Stimulated activated CD8-positive, alpha-beta memory T cell treated with anti-CD3 and anti-CD28 coated beads, Interleukin-7, amount 100 ng/mL, for 4 hours (primary cell): ENCODE measurements at regions not wholly inside any gene's neighbourhood (a gene's known extent, or its start where the extent isn't known, plus 50 kb on each side); places are given as distances from the start of the nearest gene placed in this dataset.
"Not testable (repeated sequence)": the region's sequence is repeated elsewhere in the genome, so short reads cannot be mapped to it uniquely, and the experiment has no call there.

Experiments used
- DNase-seq, 2 donors: peaks; one replicate each; pipeline ENCODE4 v3.0.0-alpha.2; 2020; ENCODE audit warnings: low read depth in 2 of 2

DNA sequence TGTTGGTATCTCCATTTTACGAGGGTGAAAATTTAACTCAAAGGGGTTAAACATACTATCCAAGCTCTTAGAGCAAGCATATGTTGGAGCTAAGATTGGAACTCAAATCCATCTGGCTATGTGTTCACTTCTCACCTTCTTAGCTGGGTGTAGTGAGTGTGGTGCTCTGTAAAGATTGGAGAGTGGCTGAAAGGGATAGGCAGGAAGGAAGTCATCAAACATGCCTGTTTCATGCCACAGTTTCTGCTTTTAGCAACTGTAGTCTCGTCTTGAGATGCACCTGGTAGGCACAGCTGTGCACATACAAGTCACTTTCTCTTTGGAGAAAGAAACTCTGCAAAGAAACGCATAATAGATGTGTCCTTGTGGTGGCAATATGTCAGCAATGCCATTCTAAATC is 189.1 kb upstream of the MDFIC2 start:
- DNase-seq = no peak

DNA sequence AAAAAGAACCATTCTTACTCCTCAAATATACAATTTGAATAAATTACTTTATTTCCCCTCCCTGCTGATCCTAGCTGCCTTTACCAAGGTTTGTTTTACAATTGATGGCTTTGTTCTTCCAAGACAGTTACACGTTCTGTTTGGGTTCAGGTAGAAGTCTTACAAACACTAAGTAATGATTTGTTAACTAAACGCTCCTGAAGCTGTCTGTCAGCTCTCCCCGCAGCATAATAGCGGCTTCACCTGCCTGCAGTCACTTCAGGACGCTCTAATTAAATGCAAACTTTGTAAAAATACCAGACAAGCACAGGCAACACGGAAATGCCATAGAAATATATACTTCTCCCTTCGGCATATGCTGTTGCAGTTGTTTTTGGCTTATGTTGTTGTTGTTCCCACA is 176.4 kb upstream of the MDFIC2 start:
- no peak for DNase-seq

DNA sequence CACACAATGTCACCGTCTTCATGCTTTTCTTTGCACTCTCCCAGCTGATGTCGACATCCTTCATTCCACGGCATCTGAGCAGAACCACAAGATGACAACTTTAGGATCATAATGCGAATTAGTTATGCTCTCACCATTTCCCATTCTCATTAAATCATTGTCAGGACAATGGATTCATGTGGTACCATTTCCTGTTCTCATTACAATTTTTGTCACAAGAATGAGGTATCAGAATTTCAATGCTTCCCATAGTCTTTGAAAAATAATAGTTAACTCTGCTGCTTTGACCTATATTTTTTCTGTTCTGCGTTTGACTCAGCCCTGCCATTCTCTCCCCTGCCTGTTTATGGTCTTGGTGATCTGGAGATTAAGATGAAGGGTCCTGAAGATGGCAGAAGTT is 175.7 kb upstream of the MDFIC2 start:
- DNase-seq = no peak

DNA sequence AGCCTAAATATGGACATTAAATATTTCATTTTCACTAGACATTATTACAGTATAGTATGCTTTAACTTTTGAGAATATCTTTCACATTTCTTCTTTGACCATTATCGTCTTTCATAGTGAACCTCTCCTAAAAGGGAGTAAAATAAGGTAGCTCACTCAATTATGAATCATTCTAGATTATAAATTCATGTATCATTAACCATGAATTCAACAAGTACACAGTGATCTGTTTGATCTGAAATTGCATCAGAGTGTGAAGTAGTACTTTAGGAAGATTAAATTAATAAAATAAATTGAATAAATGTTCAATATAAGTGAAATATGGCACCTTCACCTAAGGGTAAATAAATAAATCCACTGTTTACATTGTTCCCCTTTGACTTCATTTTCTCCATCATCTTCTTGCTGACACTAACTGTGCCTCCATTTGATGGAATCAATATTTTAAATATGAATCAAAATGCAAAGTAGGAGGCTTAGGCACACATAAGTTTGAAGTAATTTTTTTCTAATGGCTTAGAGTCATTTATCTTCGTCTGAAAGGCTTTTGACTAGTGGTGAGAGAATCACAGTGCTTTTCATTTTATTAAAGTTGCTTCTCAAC is 174.1 kb upstream of the MDFIC2 start:
- DNase-seq = no peak

DNA sequence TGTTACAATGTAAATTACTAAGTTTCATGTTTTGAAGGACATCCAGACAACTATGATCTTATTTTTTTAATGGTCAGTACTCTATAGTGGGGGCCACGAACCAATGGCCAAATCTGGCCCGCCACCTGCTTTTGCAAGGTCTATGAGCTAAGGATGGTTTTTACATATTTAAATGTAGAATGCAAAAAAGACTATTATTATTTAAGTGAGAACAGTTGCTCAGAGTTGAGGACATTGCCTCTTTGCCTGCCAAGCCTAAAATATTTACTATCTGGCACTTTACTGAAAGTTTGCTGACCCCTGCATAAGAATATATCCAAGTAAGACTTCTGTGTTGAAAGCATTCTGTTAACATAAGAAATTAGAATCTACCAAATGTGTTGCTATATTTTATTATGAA is 163.7 kb upstream of the MDFIC2 start:
- DNase-seq = no peak

DNA sequence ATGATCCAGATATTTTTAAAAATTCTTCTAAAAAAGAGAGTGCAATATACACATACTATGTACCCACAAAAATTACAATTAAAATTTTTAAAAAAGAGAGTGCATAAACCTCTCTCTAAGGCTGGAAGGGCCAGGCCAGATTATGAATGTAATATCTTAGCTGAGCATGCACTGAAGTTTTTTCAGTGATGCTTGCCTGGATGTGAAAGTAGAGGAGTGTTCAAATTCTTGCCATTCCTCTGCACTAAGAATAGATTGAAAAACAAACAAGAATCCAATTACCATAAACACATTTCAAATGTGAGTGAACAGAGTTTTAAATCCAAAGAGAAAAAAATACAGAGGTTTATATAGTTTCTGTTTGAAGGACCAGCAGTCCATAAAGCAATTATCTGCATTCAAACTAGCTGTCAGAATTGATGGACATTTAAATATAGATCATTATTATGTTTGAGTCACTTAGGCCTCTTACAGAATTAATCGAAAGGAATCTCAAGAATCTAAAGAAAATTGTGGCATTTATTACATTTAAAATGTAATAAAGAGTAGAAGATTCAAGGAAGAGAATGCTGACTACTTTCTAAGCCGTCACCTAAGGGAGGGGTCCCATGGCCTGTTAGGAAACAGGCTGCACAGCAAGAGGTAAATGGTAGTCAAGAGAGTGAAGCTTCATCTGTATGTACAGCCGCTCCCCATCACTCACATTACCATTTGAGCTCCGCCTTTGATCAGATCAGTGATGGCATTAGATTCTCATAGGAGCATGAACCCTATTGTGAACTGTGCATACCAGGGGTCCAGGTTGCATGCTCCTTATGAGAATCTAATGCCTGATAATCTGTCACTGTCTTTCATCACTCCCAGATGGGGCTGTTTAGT is 159.3 kb upstream of the MDFIC2 start:
- no peak for DNase-seq

DNA sequence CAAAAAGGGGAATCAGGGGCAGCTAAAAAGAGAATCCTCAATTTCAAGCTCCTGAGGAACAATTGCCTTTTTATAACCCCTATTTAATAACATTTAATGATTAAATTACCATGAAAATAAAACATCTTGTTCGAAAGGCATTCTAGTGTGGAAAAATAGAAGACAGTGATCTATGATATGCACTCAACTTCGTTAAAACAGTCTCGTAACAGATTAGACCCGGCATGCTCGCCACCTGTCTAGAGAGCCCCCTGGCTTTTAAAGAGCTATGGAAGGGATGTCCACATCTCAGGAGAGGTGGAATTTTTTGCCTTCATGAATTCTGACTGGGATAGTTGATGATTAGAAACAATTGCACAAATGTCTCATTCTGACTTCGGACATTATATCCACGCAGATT is 153.7 kb upstream of the MDFIC2 start:
- DNase-seq = no peak

DNA sequence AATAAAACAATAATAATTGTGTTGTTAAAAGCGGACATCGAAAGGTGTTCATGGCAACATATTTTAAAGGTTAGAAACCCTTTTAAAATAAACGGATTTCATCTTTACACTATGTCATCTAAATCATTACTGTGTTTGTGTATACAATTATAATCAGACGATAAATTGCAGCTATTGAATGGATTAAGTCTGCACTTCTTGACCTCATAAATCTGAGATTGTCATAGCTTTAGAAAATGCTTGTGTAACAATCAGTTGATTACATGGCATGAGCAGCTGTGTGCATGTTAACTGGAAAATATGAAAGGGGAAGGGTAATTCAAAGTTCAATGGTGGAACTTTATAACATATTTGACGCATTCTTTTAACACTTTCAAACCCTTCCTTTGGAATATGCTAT is 152.4 kb upstream of the MDFIC2 start:
- DNase-seq = no peak

DNA sequence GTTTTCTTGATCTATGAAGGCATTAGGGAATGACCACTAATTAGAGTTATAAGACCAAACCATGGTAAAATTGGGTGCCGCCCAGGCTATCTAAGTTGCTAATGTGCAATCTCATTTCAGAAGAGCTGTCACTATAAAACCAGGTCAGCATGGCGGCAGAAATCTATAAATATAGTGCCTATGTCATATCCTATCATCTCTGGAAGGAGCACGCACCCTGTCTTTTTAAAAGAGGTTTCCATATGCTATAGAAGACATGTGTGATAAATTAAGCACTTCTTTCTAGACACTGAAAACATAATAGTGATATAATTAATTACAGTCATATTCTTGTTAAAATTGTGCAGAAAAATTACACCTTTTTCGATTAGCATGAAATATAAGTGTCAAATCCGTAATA is 152.0 kb upstream of the MDFIC2 start:
- DNase-seq = no peak

DNA sequence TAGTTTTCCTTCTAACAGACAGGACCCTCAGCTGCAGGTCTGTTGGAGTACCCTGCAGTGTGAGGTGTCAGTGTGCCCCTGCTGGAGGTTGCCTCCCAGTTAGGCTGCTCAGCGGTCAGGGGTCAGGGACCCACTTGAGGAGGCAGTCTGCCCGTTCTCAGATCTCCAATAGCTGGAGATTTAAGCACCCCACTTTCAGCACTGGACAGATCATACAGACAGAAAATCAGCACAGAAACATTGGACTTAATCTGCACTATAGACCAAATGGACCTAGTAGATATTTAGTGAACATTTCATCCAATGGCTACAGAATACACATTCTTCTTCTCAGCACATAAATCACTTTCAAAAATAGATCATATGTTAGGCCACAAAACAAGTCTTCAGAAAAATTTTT is 137.8 kb upstream of the MDFIC2 start:
- DNase-seq = not testable (repeated sequence)

DNA sequence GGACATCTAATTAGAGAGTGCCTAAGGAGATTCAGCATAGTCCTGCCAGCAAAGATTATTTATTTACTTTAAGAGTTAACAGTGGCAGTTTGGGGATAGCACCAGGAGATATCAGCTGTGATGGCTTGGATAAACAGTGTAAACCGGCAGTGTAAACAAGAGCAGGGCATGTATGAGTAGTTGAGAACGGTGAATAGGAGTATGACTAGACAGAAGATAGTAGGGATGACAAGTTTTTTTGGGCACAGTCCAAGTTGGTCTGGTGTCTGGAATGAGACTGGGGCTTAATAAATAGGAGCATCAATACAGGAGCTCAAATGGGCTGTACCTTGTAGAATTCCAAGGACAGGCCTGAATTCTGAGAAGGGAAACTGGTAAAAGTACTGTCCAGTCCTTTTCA is 123.0 kb upstream of the MDFIC2 start:
- DNase-seq = not testable (repeated sequence)

DNA sequence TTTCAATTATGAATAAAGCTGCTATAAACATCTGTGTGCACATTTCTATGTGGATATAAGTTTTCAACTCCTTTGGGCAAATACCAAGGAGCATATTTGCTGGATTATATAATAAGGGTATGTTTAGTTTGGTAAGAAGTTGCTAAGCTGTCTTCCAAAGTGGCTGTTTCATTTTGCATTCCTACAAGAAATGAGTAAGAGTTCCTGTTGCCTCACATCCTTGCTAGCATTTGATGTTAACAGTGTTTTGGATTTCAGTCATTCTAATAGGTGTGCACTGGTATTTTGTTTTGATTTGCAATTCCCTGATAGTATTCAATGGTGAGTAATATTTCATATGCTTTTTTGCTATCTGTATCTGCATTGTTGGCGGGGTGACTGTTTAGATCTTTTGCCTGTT is 120.7 kb upstream of the MDFIC2 start:
- DNase-seq = no peak

DNA sequence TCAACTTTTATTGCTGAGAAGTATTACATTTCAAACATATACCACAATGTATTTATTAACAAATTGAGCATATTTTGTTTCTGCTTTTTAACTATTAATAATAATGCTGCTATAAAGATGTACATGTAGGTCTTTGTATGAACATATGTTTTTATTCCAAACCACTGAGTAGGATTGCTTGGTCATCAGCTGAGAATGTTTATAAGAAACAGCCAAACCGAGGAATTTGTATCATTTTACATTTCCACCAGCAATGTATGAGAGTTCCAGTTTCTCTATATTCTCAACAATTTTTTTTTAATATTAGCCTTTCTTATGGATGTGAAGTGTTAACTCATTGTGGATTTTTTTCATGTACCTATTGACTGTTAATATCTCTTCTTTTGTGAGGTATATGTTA is 119.5 kb upstream of the MDFIC2 start:
- no peak for DNase-seq

DNA sequence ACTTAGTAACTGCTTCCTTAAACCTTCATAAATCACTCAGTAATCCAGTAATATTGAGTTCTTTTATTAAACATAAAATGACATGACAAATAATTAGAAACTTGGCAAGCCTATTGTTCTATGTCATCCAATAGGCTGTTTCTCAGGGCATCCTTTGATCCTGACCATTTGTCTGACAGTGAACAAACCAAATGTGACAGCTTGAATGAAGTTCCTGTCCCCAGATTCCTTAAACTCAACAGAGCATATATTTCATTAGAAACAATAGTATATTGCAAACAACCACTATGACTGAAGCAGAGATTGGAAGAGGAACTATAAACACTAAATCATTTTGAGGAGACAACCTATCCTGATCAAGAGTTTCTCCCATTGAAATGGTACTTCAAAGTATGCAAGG is 113.6 kb upstream of the MDFIC2 start:
- no peak for DNase-seq

DNA sequence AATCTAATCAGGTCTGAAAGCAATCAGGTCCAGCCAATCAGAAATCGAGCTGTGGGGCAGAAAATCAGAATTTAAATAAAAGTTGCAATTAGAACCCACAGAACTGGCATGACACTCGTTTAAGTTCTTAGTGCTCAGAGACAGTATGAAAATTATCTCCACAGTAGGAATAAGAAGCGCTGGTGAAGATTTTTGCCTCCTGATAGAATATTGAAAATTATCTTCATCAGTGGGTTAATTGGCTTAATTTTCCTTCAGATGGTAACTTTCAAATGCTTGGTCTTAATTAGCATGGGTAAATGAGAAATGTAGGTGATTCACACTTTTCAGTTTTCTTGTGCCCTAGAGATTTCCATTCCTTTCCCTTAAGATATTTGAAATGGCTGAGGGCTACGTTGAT is 109.1 kb upstream of the MDFIC2 start:
- no peak for DNase-seq

DNA sequence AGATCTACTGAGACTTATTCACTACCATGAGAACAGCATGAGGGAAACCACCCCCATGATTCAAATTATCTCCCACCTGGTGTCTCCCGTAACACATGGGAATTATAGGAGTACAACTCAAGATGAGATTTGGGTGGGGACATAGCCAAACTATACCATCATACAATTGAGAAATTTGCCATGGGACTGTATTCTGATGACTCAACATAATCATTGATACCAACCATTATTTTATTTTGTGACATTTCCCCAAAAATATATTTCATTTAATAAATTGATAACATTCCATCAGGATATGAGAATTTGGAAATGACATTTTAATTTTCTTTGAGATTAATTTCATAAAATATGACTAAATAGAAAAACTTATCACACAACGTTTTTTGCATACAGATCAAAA is 96.6 kb upstream of the MDFIC2 start:
- DNase-seq = no peak

DNA sequence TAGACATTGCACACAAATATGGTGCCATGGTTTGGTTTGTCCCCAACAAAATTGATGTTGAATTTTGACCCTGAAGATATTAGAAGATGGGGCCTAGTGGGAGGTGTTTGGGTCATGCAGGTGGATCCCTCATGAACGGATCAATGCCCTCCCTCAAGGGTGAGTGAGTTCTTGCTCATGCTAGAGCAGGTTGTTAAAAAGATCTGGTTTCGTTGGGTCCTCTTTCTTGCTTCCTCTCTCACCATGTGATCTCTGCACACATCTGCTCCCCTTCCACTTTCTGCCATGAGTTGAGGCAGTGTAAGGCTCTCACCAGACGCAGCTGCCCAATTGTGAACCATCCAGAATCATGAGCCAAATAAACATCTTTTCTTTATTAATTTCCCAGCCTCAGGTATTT is 87.8 kb upstream of the MDFIC2 start:
- DNase-seq = no peak

DNA sequence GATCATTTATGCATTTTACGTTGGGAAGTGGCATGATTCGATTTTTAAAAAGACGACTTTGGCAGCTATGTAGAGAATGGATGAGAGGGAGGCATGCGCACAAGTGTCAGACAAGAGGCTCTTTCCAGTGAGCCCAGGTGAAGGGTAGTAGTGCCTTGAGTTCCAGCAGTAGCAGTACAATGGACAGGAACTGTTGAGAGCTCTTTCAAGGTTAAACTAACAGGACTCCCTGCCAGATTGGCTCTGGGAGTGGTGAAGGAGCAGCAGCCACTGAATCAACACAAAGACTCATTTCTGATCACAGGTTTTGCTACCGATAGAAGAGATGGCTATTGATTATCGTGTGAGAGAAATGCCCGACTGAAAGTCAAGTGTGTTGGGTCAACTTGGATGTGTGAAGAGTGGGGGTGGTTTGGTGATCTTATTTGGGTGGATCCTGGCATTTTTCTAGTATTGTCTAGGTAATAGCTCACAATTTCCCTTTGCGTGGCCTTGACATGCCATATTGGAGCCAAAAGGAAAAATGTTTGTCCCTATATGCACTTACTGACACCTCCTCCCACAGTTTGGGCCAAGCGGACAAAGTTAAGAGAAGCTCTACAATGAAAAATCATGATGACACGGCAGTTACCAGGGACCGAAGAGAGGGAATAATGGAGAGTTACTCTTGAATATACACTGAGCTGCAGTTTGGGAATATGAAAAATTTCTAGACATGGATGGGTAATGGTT is 81.6 kb upstream of the MDFIC2 start:
- no peak for DNase-seq

DNA sequence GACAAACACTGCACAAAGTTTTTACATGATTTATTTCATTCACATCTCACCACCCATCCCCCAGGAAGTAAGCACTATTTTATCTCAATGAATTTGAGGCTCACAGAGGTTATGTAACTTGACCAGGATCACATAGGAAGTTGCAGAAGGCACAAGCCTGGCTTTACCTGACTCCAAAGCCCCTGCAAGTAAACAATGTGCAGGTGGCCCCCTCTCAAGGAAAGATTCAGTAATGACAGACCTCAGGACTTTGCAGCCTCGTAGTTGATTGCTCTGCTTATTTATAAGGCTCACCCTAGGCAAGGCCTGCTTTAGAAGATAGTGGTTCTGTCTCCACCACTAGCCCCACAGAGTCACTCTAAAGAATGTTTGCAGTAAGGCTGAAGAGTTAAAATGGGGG is 79.8 kb upstream of the MDFIC2 start:
- no peak for DNase-seq

DNA sequence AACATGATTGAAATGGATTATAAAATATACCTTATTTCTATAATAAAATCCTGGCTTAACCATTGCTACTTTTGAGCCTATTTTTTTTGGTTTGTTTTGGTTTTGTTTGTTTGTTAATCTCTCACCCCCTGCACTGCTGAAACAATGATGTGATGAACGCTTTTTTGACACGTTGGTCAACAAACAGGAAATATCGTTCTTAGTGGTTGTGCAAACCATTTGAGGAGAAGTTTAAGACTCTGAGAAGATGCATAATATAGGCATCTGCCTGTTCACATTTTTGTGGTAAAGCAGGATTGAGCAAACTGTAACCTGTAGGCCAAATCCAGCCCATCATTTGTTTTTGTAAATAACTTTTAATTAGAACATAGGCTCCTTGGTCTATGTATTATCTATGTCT is 75.5 kb upstream of the MDFIC2 start:
- DNase-seq = no peak

DNA sequence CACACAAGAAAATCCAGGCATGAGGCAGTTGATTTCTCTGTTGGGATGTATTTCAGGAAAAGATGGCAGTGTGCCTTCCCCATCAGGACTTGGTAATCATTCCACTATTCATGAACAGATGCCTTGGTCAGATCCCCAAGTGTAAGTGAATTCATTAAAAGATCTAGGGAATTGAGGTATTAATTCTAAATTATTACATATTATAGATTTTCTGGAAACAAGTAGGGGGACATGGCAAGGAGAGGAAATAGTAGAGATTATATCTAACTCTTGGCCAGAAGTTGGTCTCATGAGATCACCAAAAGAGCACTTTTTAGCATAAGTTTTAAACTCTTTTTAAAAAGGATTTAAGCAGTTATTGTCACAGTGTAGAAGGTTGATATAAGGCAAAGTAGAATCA is 74.4 kb upstream of the MDFIC2 start:
- DNase-seq = no peak

DNA sequence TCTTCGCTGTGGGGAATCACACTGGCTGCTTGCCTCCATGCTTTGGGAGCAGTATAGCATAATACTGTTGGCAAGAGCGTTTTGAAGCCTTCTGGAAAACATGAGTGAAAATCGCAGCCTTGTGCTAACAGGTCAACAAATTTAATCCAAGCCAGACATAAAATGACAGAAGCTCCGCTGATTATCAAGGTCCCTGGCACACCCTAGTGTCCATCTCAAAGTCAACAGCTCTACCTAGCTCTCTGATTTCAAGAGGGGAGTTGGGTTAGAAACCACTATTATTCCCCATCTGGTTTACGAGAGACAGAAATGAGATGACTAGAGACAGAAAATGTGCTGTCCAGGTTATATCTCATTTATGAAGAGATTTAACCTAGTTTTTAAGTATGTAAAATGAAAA is 73.6 kb upstream of the MDFIC2 start:
- DNase-seq = no peak

DNA sequence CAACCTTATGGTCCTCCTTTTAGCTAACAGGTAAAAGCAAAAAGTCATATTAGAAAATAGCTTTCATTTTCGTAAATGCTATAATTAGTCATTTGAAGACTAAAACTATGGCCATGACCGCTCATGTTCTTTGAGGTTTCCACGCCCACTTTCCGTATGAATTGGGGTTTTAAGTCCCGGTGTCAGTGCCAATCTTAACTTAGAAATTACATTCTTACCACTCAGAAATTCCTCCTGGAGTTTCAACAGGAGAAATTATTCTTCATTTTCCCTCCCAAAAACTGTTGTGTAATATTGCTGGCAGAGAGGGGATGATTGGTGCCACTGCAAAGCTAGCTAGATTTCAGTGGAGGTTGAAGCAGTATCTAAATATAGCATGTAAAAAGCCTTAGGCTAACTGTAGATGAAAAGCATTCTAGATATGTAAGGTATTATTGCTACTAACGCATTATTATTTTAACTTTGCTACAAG is 71.0 kb upstream of the MDFIC2 start:
- no peak for DNase-seq
